GM10248 (cell line): ENCODE measurements at regions not wholly inside any gene's neighbourhood (a gene's known extent, or its start where the extent isn't known, plus 50 kb on each side); places are given as distances from the start of the nearest gene placed in this dataset.

Experiments
- CTCF ChIA-PET: fragments of 300-600 bp; sonication (Branson Sonifier 250); formaldehyde crosslinking; extraction: SDS; loops from one replicate; lab custom pipeline; 2021; ENCODE audit warnings: antibody characterized with exemption; lab: Yijun Ruan, JAX
- POLR2A ChIA-PET: fragments of 350-650 bp; sonication (Branson Sonifier 250); formaldehyde crosslinking; extraction: SDS; loops from one replicate; lab custom pipeline; 2020; ENCODE audit warnings: antibody characterized with exemption; lab: Yijun Ruan, JAX
- DNase-seq: peaks from one replicate; pipeline ENCODE4 v3.0.0; 2012; ENCODE audit errors: extremely low spot score
- TF ChIP-seq, protein P1 (sequence below): IDR thresholded peaks from 2 replicates; pipeline ENCODE4 v1.5.1; 2012; ENCODE audit warnings: mild to moderate bottlenecking, low read depth; ENCODE audit errors: extremely low read depth, missing control alignments, control extremely low read depth

DNA sequence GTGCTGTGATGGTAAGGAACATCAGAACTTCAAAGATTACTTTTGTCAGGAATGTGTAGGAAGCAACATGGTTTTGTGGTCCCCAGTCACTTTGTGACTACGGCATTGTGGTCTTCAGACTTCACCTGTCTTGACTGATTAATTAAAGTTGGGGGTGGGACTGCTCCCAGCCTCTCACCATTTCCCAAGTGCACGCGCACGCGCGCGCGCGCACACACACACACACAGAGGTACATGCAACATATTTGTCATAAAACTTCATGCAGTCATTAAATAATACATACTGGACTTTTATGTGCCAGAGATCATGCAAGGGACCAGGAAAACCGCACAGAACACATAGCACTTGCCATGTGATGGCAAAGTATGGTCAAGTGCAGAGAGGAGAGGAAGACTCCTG is 181.2 kb downstream of the EVX1 start:
- DNase-seq, result no peak
- ChIA-PET CTCF (no interaction called here), POLR2A (no interaction called here)
- TF ChIP-seq, protein P1, sequence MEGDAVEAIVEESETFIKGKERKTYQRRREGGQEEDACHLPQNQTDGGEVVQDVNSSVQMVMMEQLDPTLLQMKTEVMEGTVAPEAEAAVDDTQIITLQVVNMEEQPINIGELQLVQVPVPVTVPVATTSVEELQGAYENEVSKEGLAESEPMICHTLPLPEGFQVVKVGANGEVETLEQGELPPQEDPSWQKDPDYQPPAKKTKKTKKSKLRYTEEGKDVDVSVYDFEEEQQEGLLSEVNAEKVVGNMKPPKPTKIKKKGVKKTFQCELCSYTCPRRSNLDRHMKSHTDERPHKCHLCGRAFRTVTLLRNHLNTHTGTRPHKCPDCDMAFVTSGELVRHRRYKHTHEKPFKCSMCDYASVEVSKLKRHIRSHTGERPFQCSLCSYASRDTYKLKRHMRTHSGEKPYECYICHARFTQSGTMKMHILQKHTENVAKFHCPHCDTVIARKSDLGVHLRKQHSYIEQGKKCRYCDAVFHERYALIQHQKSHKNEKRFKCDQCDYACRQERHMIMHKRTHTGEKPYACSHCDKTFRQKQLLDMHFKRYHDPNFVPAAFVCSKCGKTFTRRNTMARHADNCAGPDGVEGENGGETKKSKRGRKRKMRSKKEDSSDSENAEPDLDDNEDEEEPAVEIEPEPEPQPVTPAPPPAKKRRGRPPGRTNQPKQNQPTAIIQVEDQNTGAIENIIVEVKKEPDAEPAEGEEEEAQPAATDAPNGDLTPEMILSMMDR, result no peak

DNA sequence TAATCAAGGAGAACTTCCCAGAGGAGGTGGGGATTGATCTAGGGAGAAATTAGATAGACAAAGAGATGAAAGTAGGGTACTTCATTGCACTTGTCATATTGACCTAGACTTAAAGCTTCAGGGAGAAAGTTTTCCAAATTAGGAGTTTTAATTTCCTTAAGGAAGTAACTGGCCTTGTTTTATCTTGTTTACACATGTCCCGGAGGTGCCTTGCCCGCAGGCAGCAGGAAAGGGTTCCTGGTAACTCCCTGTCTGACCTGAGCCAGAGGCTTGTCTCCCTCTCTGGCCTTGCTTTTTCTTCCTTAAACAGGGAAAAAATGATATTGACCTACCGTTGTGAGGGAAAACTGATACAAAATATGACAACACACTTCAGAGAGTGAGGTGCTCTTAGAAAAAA is 181.6 kb downstream of the EVX1 start:
- TF ChIP-seq, protein P1, result no peak
- no peak for DNase-seq
- POLR2A ChIA-PET, result no interaction called here
- CTCF ChIA-PET, result no interaction called here

DNA sequence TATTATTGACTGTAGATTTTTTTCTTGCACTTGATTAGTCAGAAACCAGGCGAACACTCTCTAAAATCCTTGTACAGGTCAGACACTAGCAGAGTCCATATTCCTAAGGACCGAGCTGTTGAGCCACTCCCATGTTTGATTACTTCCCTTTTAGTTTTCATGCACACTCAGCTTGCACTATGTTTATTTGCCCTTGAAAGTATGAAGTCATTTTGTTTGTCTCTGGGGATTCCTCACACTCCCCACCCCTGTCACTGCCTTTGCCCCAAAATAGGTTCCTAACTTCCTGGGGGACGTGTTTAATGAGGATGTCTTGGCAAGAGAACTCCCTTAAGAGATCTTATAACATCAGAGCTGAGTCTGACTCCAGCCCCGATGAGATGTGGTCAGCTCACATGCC is 182.1 kb downstream of the EVX1 start:
- DNase-seq, result no peak
- CTCF ChIA-PET, result no interaction called here
- POLR2A ChIA-PET, result no interaction called here
- TF ChIP-seq, protein P1, result no peak

DNA sequence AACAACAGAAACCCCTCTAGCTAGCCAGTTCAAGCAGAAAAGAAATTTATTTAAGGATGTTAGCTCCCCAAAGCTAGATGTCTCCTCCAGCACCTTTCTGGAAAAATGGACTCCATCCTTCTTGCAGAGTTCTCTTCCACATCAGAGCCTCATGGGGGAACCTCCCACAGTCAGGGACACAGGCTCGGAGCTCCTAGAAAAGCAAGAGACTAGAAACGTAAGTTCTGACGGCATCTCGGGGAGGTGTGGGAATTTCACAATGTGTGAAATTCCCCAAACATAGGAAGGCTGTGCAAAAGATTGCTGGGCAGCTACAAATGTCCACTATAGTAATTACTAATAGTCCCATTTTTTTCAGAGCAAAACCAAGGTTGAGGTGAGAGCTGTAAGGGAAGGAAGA is 184.8 kb downstream of the EVX1 start:
- POLR2A ChIA-PET, result no interaction called here
- CTCF ChIA-PET, result interaction anchor here (0.9 kb wide), 1 partner anchor 11 kb away, joined by 3 read pairs; no protein-coding TSS in a partner anchor
- TF ChIP-seq, protein P1, result no peak
- DNase-seq, result no peak

DNA sequence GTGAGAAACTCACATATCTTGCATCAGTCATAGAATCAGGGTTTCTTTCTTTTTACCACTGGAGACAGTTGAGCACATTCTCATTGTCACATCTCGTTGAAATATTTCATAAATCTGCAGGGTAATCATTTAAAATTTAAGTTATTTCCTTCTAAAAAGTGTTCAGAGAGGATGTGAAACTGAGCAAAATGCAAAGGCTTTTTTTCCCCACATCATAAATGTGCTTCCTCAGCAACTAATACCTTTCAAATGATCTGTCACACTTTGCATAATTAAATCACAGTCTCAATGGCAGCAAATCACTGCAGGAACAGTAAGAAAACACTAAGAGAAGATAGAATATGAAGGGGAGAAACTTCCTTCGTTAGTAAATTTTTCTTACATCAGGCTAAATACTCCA is 187.5 kb downstream of the EVX1 start:
- ChIA-PET CTCF (interaction anchor here (1.0 to 1.9 kb wide), 2 partner anchors 8 to 9 kb away, joined by 3 to 6 read pairs; no protein-coding TSS in a partner anchor), POLR2A (no interaction called here)
- DNase-seq, result no peak
- TF ChIP-seq, protein P1, result no peak

DNA sequence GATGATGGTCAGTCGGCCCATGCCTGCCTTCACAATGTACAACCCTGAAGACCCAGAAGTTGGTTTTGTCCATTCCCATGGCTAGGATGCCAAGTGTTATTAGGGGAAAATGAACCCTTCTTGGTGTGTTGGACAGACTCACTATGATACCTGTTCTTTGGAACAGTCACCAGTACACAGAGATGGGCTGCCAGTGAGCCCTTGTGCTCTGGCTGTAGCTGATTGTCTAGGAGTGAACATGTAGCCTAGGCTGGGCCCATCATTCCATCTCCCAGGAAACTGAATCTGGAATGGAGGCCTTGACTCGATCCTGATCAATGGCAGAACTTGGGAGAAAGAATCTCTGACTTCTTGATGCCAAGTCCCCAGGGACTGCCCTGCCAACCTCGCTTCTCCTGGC is 188.9 kb downstream of the EVX1 start:
- ChIA-PET CTCF (no interaction called here), POLR2A (no interaction called here)
- TF ChIP-seq, protein P1, result no peak
- no peak for DNase-seq
